HepG2 (cell line): ENCODE measurements at regions not wholly inside any gene's neighbourhood (a gene's known extent, or its start where the extent isn't known, plus 50 kb on each side); places are given as distances from the start of the nearest gene placed in this dataset.

ENCODE experiments used
- CTCF ChIP-seq: sonication (generic); formaldehyde crosslinking; IDR thresholded peaks from 2 replicates; pipeline ENCODE4 v1.5.0; 2020; ENCODE audit warnings: mild to moderate bottlenecking, missing genetic modification reagents, moderate library complexity
- MAFK ChIP-seq, 2 experiments: IDR thresholded peaks in 1 of 2; conservative IDR thresholded peaks in 1 of 2; 2 replicates each; pipeline ENCODE4 v1.6.1; 2011; ENCODE audit warnings: improper control_type of control experiment in 2 of 2, low read length in 2 of 2
- MAZ ChIP-seq, 2 experiments: sonication (generic) in 1 of 2; formaldehyde crosslinking in 1 of 2; IDR thresholded peaks; 2 replicates each; pipeline versions ENCODE4 v1.5.0 to v1.6.1; 2012 to 2020; ENCODE audit warnings: low read depth in 2 of 2, mild to moderate bottlenecking in 2 of 2, borderline replicate concordance in 1 of 2, improper control_type of control experiment in 1 of 2, low read length in 1 of 2, missing genetic modification reagents in 1 of 2, moderate library complexity in 1 of 2
- NFKBIZ ChIP-seq: IDR thresholded peaks from 2 replicates; pipeline ENCODE4 v1.6.1; 2018; ENCODE audit warnings: missing genetic modification reagents, missing compliant biosample characterization
- ZNF232 ChIP-seq: sonication (generic); formaldehyde crosslinking; IDR thresholded peaks from 2 replicates; pipeline ENCODE4 v1.4.0; 2020; ENCODE audit warnings: missing genetic modification reagents, borderline replicate concordance
- ZSCAN22 ChIP-seq: sonication (generic); formaldehyde crosslinking; IDR thresholded peaks from 2 replicates; pipeline ENCODE4 v1.4.0; 2020; ENCODE audit warnings: mild to moderate bottlenecking, missing genetic modification reagents

GRCh38 chr18:73983496-73983895 is 164.1 kb downstream of the FBXO15 start:
- TF ChIP-seq MAZ (IDR thresholded peaks at IDR 0.05; ENCODE audit: borderline replicate concordance, low read depth, low read length) (no peak), MAZ (CRISPR knock-in tag; IDR thresholded peaks at IDR 0.05; ENCODE audit: low read depth) (no peak), NFKBIZ (CRISPR knock-in tag) (no peak), ZNF232 (CRISPR knock-in tag) (no peak), ZSCAN22 (CRISPR knock-in tag) (no peak), MAFK (conservative IDR thresholded peaks at IDR 0.05 in 1 of 2, IDR thresholded peaks at IDR 0.05 in 1 of 2; ENCODE audit: low read length in 2 of 2) (no peak), CTCF (CRISPR knock-in tag) (no peak)
